EL (cell line): ENCODE measurements at regions not wholly inside any gene's neighbourhood (a gene's known extent, or its start where the extent isn't known, plus 50 kb on each side); places are given as distances from the start of the nearest gene placed in this dataset.

ENCODE experiments used
- DNase-seq: peaks from one replicate; pipeline ENCODE4 v3.0.0-alpha.2; 2016

DNA sequence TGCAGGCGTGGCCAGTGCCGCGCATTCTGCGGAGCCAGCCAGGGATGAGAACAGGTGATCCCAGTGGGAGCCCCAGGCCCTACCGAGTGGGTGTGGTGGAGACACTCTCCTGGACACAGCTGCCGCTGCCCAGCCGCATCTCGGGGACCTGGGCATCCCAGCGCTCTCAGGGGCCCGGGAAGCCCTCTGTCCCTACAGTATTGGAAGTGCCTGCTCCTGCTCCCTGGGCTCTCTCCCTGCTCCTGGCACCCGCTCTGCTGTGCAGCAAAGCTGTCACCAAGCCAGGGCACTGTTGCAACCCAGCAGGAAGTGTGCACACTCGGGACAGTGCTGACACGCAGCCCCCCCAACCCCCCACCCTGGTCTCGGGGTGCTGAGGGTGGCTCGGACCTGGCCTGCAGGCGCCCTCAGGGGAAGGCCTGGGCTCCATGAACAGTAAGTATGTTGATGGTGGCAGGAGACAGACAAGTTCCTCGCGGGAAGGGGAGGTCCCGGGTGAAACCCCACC, 1177.4 kb upstream of the GBE1 start:
- DNase-seq = no peak

DNA sequence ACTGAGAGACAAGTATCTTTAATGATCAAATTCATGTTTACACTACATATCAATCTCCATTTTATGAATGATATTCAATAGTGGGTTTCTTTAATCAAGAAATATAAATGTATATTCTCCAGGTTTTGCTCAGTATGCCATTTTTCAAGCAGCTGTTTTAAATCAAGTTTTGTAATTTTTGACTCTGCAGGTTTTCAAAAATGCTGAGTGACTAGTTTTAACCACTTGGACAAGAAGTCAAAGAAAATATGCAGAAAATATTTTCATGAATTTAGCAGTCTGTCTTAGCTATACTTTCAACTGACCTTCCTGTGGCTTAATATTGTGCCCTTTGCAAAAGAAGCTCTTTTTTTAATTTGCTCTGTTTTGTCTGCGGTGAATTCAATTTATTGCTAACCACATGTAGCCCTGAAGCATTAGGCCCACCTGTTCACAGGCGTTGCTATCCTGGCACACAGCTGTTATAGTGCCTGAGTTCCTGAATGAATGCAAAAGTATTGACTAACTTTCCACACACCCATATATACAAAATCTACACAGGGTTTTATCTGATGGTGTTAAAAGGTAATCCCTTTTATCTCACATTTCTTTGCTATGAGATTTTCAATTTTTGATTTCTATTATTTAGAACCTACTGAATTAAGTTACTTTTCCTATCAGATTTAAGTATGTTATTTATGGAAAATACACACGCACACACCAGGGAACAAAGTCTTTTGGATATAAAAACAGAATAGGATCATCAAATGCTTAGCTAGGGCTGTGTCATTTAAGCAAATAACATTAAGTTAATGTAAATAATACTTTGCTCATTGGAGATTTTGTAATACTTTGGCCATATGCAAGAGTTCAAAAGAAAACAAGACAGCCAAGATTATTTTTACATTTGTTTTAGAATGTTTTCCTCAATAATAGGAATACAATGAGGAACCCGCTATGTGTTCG, 1166.1 kb upstream of the GBE1 start:
- no peak for DNase-seq

DNA sequence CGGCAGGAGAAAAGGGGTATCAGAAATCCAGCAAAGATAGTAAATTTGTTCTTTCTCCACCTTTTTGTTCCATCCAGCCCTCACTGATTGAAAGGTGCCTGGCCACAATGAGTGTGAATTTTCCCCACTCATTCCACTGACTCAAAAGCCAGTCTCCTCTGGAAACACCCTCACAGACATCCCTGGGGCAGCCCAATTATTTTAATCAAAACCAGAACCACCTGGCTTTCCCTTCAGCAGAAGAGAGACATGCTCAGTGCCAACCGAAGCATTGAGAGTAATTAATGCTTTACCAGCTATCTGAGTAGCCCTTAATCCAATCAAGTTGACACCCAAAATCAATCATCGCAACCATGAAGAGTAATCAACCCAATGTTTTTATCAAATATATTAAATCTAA, 1129.6 kb upstream of the GBE1 start:
- no peak for DNase-seq

DNA sequence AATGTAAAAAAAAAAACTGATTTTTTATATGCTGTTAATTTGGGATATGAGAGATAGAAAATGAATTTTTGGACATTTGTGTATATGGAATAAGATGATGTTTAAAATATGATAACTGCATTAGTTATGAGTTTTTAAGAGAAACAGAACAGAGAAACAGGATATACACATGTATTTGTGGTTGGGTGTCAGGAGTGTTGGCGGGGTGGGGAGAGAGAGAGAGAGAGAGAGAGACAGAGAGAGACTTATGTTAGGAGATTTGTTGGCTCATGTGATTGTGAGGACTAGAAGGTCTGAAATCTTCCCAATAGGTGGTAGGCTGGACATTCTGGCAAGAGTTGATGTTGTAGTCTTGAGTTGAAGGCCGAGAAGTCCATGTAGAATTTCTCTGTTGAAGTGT, 1121.6 kb upstream of the GBE1 start:
- no peak for DNase-seq

DNA sequence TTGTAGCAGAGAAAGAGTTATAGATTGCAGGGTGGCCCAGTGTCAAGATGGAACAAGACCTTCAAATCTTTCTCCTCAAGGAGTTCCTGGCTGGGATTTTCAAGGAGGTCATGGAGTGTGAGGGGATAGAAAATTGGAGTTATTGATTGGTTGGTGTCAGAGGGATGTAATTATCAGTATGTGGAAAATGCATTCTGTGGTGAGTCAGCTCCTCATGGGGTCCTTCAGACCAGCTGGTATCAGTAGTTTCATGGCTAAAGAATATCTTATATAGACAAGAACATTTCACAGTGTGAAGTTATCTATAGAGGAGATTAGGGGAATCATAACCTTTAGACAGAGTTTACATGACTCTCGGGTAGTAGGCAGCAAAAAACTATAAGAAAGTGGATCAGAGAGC, 1114.0 kb upstream of the GBE1 start:
- DNase-seq = no peak

DNA sequence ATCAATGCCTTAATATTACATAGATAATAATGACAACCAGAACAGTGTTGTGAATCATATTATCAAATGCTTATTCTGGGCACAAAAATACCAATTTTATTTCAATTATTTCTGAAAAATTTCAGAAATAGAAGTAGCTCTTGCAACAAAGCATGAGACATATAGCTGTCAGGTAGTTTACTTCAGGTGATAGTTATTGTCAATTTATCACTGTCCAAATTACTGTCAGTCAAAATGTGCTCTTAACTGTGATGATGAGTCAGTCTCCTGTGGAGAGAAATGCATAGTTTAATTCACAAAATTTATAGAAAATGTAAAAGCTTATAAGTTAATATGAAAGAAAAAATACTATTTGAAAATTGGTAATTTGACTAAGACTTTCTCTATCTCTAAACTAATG, 1078.4 kb upstream of the GBE1 start:
- DNase-seq = no peak

DNA sequence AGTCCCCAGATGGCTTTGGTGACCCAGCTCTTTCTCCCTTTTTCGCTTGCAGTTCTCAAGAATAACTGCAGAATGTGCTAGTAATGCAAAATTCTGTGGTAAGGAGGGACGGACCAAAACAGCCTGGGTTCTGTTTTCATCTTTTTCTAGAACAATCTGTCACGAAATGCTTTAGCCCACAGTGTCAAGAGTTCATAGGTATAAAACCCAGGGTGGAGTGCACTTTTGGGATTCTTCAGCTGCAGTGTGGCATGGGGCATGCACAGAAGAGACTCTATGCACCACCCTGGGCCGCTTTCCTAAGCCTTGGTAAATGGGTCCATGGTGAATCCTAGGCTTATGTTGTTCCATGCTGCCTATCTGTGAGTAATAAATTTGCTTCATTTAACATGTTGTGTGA, 1072.7 kb upstream of the GBE1 start:
- DNase-seq = no peak

DNA sequence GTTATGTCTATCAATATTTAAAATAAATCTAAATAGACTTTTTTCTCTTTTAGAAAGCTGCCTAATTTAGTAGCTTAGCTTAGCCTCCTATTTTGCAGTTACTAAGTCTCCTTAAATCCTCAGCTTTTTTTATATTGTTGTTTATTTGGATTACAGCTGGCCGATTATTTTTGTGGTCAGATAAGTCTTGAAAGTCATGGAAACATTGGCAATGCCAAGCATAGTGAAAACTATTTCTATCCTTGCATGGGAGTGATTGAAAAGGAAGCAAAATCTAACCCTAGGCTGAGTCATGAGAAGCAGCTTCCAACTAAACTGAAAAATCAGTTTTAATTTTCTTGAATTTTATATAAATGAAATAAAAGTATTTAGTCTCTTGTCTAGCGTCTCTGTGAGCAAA, 1063.0 kb upstream of the GBE1 start:
- no peak for DNase-seq

DNA sequence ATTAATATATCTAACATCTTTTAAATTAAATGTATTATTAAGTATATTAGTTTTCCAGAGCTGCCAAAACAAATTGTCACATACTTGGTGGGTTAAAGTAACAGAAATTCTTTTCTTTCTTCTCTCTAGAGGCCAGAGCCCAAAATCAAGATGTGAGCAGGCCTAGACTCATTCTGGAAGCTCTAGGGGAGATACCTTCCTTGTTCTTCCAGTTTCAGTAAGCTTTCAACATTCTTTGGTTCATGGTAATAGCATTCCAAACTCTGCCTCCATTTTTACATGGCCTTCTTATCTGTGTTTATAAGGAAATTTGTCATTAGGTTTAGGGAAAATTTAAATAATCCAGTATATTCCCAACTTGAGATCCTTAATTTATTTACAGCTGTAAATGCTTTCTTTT, 1054.6 kb upstream of the GBE1 start:
- DNase-seq = no peak

DNA sequence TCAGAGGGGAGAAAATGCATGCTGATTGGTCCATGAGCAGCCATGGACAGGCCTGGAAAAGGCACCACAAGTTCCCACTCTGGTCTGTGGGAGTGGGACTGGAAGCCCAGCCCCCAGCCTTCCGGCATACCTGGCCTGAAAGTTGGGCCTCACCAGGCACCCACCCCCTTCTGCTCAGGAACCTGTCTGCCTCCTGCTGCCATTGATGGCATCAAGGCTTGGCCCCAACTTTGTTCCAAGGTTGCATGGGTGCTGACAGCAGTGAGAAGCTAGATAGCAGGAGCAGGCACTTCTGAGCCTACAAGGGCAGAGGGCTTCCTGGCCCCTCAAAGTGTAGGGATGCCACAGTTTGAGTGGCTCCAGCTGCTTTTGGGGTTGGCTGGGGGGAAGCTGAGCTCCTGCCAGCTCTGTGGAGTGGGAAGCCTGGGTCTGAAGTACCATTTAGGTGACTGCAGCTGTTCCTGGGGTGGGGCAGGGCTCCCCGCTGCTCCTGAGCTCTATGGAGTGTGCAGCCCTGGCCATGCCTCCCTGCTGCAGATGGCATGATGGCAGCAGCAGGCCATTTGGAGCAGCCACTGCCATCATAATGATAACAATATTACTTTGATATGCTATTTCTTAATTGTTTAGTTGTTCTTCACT, 1054.1 kb upstream of the GBE1 start:
- DNase-seq = no peak

DNA sequence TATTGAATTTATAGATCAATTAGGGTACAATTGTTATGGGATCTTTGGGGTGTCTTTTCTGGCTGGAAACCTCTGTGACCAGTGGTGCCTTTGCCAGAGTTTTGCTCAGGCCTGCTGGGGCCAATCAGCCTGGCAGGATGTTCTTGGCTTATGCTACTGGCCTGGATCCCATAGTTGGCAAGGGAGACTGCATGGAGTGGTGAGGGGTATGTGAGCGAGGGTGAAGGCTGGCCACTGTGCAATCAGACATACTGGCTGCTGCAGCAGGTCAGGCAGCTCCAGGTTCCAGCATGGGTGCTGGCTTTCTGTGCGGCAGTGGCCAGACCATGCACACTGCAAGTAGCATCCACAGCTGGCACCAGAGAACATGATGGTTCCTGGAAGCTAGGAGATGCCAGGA, 1053.2 kb upstream of the GBE1 start:
- no peak for DNase-seq

DNA sequence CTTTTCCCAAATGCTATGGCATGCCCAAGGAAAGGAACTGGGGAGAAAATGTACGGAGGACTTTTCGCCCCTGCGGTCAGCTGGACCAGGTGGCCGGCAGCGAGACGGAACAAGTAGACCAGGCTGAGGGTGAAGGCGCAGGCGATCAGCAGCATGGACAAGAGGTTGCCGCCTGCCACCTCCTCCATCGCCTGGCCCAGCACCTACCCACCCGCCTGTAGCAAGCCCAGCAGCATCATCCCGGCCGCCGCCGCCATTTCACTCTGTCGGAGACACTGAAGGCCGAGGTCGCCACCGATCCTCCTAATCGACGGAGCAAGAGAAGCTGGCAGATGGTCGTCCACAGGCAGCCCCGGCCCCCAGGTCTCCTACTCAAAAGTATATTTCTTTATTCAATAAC, 1046.3 kb upstream of the GBE1 start:
- no peak for DNase-seq

DNA sequence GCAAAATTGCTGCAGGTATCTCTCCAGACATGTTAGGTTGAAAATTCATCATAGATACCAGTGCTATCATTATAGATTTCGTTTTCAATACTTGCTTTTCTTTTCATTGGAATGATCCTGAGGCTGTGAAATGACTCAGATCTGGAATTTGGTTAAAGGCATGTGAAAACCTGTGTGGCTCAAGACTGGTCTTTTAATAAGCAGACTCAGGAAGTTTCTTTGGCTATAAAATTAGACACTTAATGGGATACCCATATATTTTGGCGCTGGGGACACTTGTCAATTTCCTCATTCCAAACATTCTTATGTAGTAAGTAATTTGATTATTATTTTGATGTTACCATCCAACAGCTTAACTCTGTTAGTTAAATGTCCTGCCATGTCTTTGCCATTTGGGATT, 1041.1 kb upstream of the GBE1 start:
- DNase-seq = no peak

DNA sequence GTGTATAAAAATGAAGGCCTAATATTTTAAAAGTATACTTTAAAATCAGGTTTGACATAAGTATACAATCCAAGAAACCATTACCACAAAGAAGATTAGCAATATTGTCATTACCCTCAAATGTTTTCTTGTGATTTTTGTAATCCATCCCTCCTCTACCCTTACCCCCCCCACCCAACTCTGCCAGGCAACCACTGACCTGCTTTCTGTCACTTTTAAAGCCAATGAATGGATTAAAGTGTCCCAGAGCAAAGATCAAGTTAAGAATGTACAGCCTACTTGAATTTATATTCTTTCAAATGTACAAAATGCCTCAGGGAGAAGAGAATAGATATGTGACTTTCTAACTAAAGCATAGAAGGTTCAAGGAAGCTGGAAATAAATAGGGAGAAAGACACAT, 1038.8 kb upstream of the GBE1 start:
- DNase-seq = no peak

DNA sequence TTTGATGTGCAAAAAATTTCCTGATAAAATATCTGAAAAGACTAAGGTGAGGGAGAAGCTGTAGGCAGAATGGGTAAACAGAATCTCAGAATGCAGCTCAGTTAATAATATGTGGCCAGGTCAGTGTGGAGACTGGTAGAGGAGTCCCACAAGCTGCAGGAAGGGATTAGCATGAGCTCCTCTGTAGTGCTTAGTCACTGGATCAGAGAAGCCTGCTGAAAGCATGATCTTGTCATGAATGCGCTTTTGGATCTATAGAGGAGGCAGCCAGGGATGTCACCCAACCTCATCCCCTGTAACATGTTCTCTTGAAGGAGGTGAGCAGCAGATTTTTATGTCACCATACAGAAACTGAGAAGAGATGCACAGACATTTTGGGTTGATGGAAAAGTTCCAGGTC, 1035.3 kb upstream of the GBE1 start:
- no peak for DNase-seq

DNA sequence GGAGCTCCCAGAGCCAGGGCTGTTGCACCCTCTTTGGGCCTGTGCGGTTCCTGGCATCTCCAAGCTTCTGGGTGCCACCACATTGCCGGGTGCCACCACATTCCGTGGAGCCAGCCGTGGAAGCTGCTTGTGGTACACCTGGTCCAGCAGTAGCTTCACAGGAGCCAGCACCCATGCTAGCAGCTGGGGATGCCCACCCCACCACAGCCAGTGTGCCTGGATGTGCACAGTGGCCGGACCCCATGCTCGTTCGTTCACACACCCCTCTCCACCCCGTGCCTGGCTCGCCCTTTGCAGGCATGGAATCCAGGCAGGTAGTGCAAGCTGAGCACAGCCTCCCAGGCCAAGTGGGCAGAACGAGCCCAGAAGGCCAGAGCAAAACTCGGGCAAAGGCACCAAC, 1029.8 kb upstream of the GBE1 start:
- DNase-seq = no peak

DNA sequence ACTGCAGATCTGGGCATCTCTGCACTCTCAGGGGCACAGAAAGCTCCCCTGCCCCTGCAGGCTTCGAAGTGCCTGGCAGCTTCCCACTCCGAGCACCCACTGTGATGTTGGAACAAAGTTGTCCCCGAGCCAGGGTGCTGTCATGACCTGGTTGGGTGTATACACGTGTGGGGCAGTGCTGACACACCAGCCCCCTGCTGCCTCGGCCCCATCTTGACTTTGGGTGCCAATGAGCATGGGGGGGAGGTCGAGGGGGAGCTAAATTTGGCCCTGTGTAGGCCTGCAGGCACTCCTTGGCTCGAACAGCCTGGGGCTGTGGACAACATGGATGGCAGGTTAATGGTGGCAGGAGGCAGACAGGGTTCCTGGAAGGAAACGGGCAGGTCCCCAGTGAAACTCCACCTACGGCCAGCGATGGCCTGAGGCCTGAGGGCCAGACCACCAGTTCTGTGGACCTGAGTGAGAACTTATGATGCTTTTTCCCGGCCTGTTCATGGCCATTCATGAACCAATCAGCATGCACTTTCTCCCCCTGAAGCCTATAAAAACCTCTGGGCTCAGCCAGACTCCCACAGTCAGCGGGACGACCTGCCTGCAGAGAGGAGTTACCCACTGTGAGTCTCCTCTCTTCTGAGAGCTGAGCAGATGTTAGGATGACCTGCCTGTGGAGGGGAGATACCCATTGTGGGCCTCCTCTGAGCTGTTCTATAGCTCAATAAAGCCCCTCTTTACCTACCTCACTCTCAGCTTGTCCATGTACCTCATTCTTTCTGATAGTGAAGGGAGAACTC, 1029.1 kb upstream of the GBE1 start:
- DNase-seq = no peak

DNA sequence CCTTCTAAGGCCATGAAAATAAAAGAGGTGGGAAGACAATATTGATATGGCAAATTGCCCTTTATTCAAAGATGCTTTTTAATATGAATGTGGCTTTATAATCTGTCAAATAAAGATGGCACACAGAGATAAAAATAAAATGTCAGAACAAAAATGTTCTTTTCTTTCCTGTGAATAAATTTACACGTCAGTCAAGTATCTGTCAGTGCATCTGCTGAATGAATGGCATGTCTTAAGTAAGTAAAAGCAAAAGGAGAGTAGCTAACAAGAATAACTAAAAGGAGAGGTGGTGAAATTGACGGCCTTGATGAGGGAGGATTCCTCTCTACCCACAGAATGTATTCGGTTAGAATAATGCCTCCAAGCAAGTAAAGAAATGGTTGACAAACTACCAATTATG, 1021.7 kb upstream of the GBE1 start:
- DNase-seq = no peak

DNA sequence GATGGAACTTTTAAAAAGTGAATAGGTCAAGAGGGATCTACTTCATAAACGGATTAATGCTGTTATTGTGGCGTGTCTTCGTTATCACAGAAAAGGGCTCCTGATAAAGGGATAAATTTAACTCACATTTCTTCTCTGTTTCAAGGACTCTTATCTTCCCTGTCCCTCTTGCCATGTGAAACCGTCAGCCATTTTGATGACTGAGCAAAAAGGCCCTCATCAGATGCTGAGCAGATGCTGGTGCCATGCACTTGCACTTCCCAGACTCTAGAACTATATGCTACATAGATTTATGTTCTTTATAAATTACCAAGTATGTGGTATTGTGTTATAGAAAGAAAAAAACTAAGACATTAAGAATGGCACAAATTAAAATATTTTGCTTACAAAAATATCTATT, 1011.8 kb upstream of the GBE1 start:
- DNase-seq = no peak

DNA sequence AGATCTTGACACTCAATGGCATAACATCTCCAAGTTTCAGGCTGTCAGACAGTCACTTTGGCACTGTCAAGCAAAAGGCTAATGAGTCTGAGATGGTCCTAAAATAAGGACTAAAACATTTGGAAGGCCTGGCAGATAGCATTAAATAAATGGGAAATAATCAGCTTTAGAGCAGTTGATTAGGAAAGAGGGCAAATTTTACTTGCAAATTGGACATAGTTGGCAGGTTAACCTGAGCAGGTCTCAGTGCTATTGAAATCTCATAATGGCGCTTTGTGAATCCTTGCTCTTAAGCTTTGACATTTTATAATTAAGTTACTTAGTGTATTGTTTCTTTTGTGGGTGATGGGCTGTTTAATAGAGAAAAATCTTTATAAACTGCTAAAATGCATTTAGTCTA, 1003.1 kb upstream of the GBE1 start:
- no peak for DNase-seq

DNA sequence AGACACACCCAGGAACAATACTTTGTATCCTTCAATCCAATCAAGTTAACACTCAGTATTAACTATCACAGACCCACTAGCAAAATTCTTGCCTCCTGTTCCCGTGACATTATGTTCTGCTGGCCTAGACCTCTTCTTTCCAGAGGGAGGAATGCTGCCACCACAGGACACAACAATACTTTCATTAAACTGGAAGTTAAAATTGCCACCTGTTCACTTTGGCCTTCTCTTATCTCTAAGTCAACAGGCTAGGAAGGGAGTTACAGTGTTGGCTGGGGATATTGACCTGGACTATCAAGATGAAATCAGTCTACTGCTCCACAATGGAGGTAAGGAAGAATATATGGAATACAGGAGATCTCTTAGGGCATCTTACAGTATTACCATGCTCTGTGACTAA, 1000.4 kb upstream of the GBE1 start:
- DNase-seq = no peak

DNA sequence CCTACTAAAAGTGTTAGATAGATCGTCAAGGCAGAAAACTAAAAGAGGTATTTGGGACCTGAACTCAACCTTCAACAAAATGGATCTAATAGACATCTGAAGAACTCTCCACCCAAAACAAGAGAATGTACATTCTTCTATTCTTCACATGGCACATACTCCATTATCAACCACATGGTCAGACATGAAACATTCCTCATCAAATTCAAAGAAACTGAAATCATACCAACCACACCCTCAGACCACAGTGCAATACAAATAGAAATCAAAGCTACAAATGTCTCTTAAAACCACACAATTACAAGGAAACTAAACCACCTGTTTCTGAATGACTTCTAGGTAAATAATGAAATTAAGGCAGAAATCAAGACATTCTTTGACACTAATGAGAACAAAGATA, 984.1 kb upstream of the GBE1 start:
- no peak for DNase-seq

DNA sequence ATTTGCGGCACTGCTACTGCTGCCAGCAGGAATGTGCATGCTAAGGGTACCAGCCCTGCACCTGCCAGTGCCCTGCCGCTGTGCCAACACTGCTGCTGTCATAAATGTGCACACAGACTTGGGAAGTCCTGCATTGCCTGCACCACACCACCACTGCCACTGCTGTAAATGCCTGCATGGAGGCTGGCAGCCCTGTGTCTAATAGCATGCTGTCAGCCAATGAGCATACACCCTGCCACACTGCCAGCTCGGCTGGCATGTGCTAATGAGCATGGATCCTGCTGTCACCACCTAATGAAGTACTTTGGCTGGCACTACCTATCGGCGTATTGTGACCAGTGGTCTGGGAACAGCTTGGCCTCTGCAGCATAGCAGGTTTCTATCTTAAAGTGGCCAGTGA, 981.8 kb upstream of the GBE1 start:
- no peak for DNase-seq

DNA sequence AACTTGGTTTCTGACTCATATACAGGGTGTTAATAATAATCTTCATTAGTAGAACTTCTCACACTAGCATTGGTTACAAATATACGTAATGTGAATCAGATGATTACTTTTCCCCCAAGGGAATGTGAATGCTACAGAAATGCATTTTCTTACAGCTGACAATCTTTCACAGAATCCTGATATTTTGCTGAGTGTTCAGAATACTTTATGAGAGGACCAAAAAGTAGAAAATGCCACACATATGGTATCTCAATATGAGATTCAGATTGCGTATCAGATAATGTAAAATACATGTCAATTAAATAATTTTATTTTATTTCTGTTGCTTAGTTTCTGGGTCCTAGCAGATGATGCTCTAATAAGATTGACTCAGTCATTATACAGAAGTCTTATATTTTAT, 979.9 kb upstream of the GBE1 start:
- DNase-seq = no peak
